Osteocyte (in vitro differentiated cells): ENCODE measurements at regions not wholly inside any gene's neighbourhood (a gene's known extent, or its start where the extent isn't known, plus 50 kb on each side); places are given as distances from the start of the nearest gene placed in this dataset.

Experiments
- DNase-seq: peaks from one replicate; pipeline ENCODE4 v3.0.0; 2021; ENCODE audit warnings: mixed read lengths; ENCODE audit not compliant: unreplicated experiment; ENCODE audit errors: extremely low spot score
- H3K27ac Mint-ChIP-seq: one replicate; pipeline ENCODE4 v1.8.0; 2021; ENCODE audit warnings: mild to moderate bottlenecking, mixed read lengths; ENCODE audit not compliant: unreplicated experiment
- H3K27me3 Mint-ChIP-seq: one replicate; pipeline ENCODE4 v1.8.0; 2021; ENCODE audit warnings: mixed read lengths; ENCODE audit not compliant: unreplicated experiment
- H3K36me3 Mint-ChIP-seq: one replicate; pipeline ENCODE4 v1.8.0; 2021; ENCODE audit warnings: mixed read lengths; ENCODE audit not compliant: unreplicated experiment
- H3K4me1 Mint-ChIP-seq: one replicate; pipeline ENCODE4 v1.8.0; 2021; ENCODE audit warnings: mixed read lengths; ENCODE audit not compliant: unreplicated experiment
- H3K4me3 Mint-ChIP-seq: one replicate; pipeline ENCODE4 v1.8.0; 2021; ENCODE audit warnings: mild to moderate bottlenecking, moderate library complexity, mixed read lengths; ENCODE audit not compliant: unreplicated experiment
- H3K9me3 Mint-ChIP-seq: one replicate; pipeline ENCODE4 v1.8.0; 2021; ENCODE audit warnings: mixed read lengths; ENCODE audit not compliant: unreplicated experiment
- TF ChIP-seq, protein P1 (sequence below): fragments of 200-600 bp; sonication (generic); IDR thresholded peaks from 2 replicates; pipeline ENCODE4 v1.5.0; 2021; ENCODE audit warnings: antibody characterized with exemption, mild to moderate bottlenecking, moderate library complexity

DNA sequence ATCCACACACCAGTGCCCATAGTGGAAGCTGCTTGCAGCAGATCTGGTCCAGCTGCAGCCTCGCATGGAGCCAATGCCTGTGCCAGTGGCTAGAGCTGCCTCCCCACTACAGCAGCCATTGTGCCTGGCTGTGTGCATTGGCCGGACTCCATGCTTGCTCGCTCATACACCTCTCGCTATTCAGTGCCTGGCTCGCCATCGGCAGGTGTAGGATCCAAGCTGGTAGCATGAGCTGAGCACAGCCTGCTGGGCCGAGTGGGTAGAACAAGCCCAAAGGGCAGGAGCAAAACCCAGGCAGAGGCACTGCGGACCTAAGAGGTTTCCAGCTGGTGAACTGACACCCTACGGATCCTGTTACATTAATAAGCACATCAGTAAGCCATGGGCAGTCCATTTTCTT is 1184.1 kb downstream of the AMY1C start:
- Mint-ChIP-seq H3K9me3 (peaks cover 8% of the 10 kb centered on the region), H3K27me3 (no peaks in the 10 kb centered on the region), H3K4me3 (no peak overlapping the region), H3K36me3 (no peaks in the 10 kb centered on the region), H3K27ac (no peak overlapping the region), H3K4me1 (no peaks in the 10 kb centered on the region)
- DNase-seq, result no peak
- TF ChIP-seq, protein P1, sequence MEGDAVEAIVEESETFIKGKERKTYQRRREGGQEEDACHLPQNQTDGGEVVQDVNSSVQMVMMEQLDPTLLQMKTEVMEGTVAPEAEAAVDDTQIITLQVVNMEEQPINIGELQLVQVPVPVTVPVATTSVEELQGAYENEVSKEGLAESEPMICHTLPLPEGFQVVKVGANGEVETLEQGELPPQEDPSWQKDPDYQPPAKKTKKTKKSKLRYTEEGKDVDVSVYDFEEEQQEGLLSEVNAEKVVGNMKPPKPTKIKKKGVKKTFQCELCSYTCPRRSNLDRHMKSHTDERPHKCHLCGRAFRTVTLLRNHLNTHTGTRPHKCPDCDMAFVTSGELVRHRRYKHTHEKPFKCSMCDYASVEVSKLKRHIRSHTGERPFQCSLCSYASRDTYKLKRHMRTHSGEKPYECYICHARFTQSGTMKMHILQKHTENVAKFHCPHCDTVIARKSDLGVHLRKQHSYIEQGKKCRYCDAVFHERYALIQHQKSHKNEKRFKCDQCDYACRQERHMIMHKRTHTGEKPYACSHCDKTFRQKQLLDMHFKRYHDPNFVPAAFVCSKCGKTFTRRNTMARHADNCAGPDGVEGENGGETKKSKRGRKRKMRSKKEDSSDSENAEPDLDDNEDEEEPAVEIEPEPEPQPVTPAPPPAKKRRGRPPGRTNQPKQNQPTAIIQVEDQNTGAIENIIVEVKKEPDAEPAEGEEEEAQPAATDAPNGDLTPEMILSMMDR, result no peak

DNA sequence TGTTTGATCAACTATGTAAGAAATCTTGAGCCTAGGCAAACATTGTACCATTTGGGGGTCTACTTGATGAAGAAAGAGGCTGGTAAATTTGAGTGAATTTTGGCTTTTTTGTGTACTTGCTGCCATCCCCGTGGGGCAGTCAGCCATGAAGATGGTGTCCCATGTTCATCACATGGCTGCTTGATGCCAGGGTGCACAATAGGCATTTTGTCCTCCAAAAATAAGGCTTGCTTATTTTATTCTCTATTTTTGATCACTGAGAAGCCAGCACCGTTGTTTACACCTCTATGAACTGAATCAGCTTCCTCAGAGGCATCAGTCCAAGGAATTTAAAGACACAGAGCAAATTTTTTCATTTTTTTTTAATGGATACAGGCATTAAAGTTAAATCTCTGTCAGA is 1195.7 kb downstream of the AMY1C start:
- Mint-ChIP-seq H3K9me3 (peaks cover 7% of the 10 kb centered on the region), H3K4me3 (no peak overlapping the region), H3K36me3 (no peaks in the 10 kb centered on the region), H3K4me1 (no peaks in the 10 kb centered on the region), H3K27me3 (no peaks in the 10 kb centered on the region), H3K27ac (no peak overlapping the region)
- TF ChIP-seq, protein P1, result no peak
- DNase-seq, result no peak

DNA sequence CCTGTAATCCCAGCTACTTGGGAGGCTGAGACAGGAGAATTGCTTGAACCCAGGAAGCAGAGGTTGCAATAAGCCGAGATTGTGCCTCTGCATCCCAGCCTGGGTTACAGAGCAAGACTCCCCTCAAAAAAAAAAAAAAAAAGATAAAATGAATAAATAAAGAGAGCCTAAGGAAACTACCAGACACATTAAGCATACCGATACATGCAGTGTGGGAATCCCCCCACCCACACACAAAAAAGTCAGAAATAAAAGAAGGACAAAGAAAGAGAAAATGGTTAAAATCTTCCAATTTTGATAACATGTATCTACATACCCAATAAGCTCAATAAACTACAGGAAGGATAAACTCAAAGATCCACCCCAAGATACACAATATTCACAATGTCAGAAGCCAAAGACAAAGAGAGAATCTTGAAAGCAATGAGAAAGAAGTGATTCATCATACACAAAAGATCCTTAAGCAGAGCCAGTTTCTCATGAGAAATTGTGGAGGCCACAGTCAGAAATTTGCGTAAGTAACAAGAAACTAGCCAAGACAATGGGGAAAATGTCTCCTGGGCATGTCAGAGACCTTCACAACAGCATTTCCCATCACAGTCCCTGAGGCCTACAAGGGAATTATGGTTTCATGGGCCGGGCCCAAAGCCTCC is 1197.0 kb downstream of the AMY1C start:
- Mint-ChIP-seq H3K27me3 (no peaks in the 10 kb centered on the region), H3K4me1 (no peaks in the 10 kb centered on the region), H3K27ac (no peak overlapping the region), H3K9me3 (peaks cover 7% of the 10 kb centered on the region), H3K4me3 (no peak overlapping the region), H3K36me3 (no peaks in the 10 kb centered on the region)
- TF ChIP-seq, protein P1, result no peak
- DNase-seq, result no peak

DNA sequence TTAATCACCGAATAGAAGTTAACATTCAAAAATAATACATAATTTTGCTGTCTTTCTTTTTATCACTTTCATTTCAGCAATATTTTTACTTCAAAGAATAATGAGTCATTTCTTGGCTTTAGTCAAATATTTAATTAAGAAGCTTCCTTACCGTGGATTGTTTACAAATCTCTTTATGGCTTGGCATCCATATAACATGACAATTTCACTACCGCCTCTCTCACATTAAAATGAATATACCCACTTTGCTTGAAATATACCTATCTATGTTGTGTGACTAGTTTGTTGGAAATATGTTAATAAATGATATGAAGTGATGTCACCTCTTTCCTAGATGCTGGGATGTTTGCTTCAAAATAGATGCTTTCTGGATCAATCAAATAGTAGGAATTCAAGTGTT is 1203.9 kb downstream of the AMY1C start:
- peaks cover under 1% of the 10 kb centered on the region for H3K9me3 Mint-ChIP-seq

DNA sequence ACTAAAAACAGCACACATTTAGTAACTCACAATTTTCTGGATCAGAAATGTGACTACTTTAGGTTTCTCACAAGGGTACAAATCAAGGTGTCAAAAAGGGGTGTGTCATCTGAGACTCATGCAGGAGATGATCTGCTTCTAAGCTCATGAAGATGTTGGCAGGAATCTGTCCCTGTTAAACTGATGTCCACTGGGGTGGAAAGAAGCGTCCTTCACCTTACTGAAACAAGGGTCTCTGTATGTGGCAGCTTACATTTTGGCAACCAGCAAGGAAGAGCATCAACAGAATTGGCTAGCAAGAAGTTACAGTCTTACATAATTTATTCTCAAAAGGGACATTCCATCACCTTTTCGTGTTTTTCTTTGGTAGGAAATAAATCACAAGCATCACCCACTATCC is 1223.8 kb downstream of the AMY1C start:
- TF ChIP-seq, protein P1, result no peak
- H3K27me3 Mint-ChIP-seq, result peaks cover 13% of the 10 kb centered on the region
- no peaks in the 10 kb centered on the region for H3K4me1 Mint-ChIP-seq
- no peak for DNase-seq
- H3K36me3 Mint-ChIP-seq, result no peaks in the 10 kb centered on the region
- no peak overlapping the region for H3K4me3 Mint-ChIP-seq
- H3K27ac Mint-ChIP-seq, result no peak overlapping the region
- H3K9me3 Mint-ChIP-seq, result no peaks in the 10 kb centered on the region

More for the DNA sequence above, 1203.9 kb downstream of the AMY1C start:
- no peak for DNase-seq
- no peaks in the 10 kb centered on the region for H3K36me3 Mint-ChIP-seq
- H3K4me1 Mint-ChIP-seq, result no peaks in the 10 kb centered on the region
- H3K4me3 Mint-ChIP-seq, result no peak overlapping the region
- H3K27me3 Mint-ChIP-seq, result no peaks in the 10 kb centered on the region
- H3K27ac Mint-ChIP-seq, result no peak overlapping the region
- TF ChIP-seq, protein P1, result no peak
